OCI-LY7 (cell line): ENCODE measurements at regions not wholly inside any gene's neighbourhood (a gene's known extent, or its start where the extent isn't known, plus 50 kb on each side); places are given as distances from the start of the nearest gene placed in this dataset.

Experiments used
- BruUV-seq: library from RNA; stranded (reverse); fragments of 400-500 nt; replicated peaks from 2 replicates; lab custom pipeline; 2021; lab: Mats Ljungman, UMichigan
- CTCF ChIA-PET: fragments of 300-600 bp; sonication (Branson Sonifier 250); formaldehyde crosslinking; loops from one replicate; lab custom pipeline; 2022; ENCODE audit warnings: antibody characterized with exemption; ENCODE audit not compliant: unreplicated experiment; lab: Charles Lee
- POLR2A ChIA-PET: fragments of 300-600 bp; sonication (Branson Sonifier 250); formaldehyde crosslinking; loops from one replicate; lab custom pipeline; 2022; ENCODE audit warnings: antibody characterized with exemption; lab: Charles Lee
- DNase-seq: peaks from one replicate; pipeline ENCODE4 v3.0.0-alpha.2; 2015; ENCODE audit warnings: low spot score
- H2AFZ ChIP-seq: fragments of 200-600 bp; sonication (generic), shearing (Covaris generic); 2 replicates; pipeline ENCODE4 v1.6.1; 2014; ENCODE audit warnings: mild to moderate bottlenecking, antibody characterized with exemption, low read length, moderate library complexity
- H3K27ac ChIP-seq: fragments of 200-600 bp; sonication (generic); 2 replicates; pipeline ENCODE4 v1.5.1; 2014; ENCODE audit warnings: mixed run types, low read depth, mild to moderate bottlenecking, moderate library complexity, low read length, inconsistent platforms; ENCODE audit not compliant: poor library complexity, severe bottlenecking
- H3K36me3 ChIP-seq: fragments of 200-600 bp; sonication (generic); 2 replicates; pipeline ENCODE4 v1.6.1; 2014; ENCODE audit warnings: mild to moderate bottlenecking, antibody characterized with exemption, low read length, moderate library complexity, mixed read lengths; ENCODE audit not compliant: insufficient read depth
- H3K4me1 ChIP-seq: fragments of 200-600 bp; sonication (generic); 2 replicates; pipeline ENCODE4 v1.5.1; 2014; ENCODE audit warnings: mild to moderate bottlenecking, low read length; ENCODE audit not compliant: insufficient read depth, poor library complexity, severe bottlenecking
- H3K4me2 ChIP-seq: fragments of 200-600 bp; sonication (generic); 2 replicates; pipeline ENCODE4 v1.6.1; 2014; ENCODE audit warnings: mild to moderate bottlenecking, low read length
- H3K4me3 ChIP-seq: fragments of 200-600 bp; sonication (generic); 2 replicates; pipeline ENCODE4 v1.5.1; 2014; ENCODE audit warnings: mild to moderate bottlenecking, low read depth, low read length; ENCODE audit not compliant: poor library complexity, severe bottlenecking
- H3K79me2 ChIP-seq: fragments of 200-600 bp; sonication (generic); 2 replicates; pipeline ENCODE4 v1.6.1; 2016; ENCODE audit warnings: low read depth, mild to moderate bottlenecking, low read length, moderate library complexity, mixed read lengths; ENCODE audit not compliant: insufficient read depth
- H3K9me2 ChIP-seq: fragments of 200-600 bp; sonication (generic); 2 replicates; pipeline ENCODE4 v1.6.1; 2016; ENCODE audit warnings: mild to moderate bottlenecking, low read length, mixed read lengths; ENCODE audit not compliant: insufficient read depth
- H3K9me3 ChIP-seq: fragments of 200-600 bp; sonication (generic); 2 replicates; pipeline ENCODE4 v1.6.1; 2014; ENCODE audit warnings: mild to moderate bottlenecking, mixed run types, low read length, mixed read lengths
- H4K20me1 ChIP-seq: fragments of 200-600 bp; sonication (generic); 2 replicates; pipeline ENCODE4 v1.6.1; 2014; ENCODE audit warnings: mild to moderate bottlenecking, antibody characterized with exemption, low read length, moderate library complexity, mixed read lengths; ENCODE audit not compliant: insufficient read depth
- CTCF ChIP-seq: fragments of 200-600 bp; sonication (generic); conservative IDR thresholded peaks from 2 replicates; pipeline ENCODE4 v1.5.1; 2014; ENCODE audit warnings: mild to moderate bottlenecking, antibody characterized with exemption, low read length, moderate library complexity, mixed read lengths
- EZH2phosphoT487 ChIP-seq: fragments of 200-600 bp; sonication (generic); IDR thresholded peaks from 2 replicates; pipeline ENCODE4 v1.6.1; 2018; ENCODE audit warnings: low read depth, borderline replicate concordance, mild to moderate bottlenecking, mixed run types, antibody characterized with exemption, low read length, moderate library complexity, mixed read lengths
- intact Hi-C: fragments of 100-400 bp; cut with micrococcal nuclease; formaldehyde crosslinking; loops from one replicate; pipeline ENCODE4 v1.10.0; 2022; ENCODE audit not compliant: unreplicated experiment

- Histone ChIP-seq H3K4me3 (no peak overlapping the region), H2AFZ (no peak overlapping the region), H3K4me1 (no peaks in the 10 kb centered on the region), H3K27ac (no peak overlapping the region), H3K36me3 (no peaks in the 10 kb centered on the region), H3K9me3 (no peaks in the 10 kb centered on the region), H3K79me2 (no peaks in the 10 kb centered on the region), H3K9me2 (no peaks in the 10 kb centered on the region), H4K20me1 (no peaks in the 10 kb centered on the region), H3K4me2 (no peak overlapping the region)
- ChIA-PET POLR2A (no interaction called here), CTCF (no interaction called here)
- intact Hi-C loops, result no loop called here
- no TSS peak for BruUV-seq
- TF ChIP-seq EZH2phosphoT487, result no peak
- TF ChIP-seq CTCF, result no peak
- no peak for DNase-seq
Measured at GRCh38 chr6:104201557-104201956, 658.2 kb downstream of the HACE1 start.

- BruUV-seq, result no TSS peak
- no peak for TF ChIP-seq EZH2phosphoT487
- TF ChIP-seq CTCF, result no peak
- Histone ChIP-seq H3K9me2 (no peaks in the 10 kb centered on the region), H3K9me3 (no peaks in the 10 kb centered on the region), H3K36me3 (no peaks in the 10 kb centered on the region), H3K79me2 (no peaks in the 10 kb centered on the region), H3K4me1 (no peaks in the 10 kb centered on the region), H3K4me3 (no peak overlapping the region), H3K27ac (no peak overlapping the region), H3K4me2 (no peak overlapping the region), H4K20me1 (no peaks in the 10 kb centered on the region), H2AFZ (no peak overlapping the region)
- intact Hi-C loops, result no loop called here
- ChIA-PET CTCF (no interaction called here), POLR2A (interaction anchor here (1.0 to 1.5 kb wide), 2 partner anchors 12 to 17 kb away, joined by 3 to 4 read pairs; no protein-coding TSS in a partner anchor)
- no peak for DNase-seq
Measured at GRCh38 chr6:104187616-104188015, 672.1 kb downstream of the HACE1 start.

GRCh38 chr6:104186831-104187230, 672.9 kb downstream of the HACE1 start:
- no peaks in the 10 kb centered on the region for H3K4me1 ChIP-seq
- no peaks in the 10 kb centered on the region for H3K9me2 ChIP-seq
- no peak overlapping the region for H3K27ac ChIP-seq
- no peaks in the 10 kb centered on the region for H4K20me1 ChIP-seq
- intact Hi-C loops, result no loop called here
- ChIA-PET CTCF (no interaction called here), POLR2A (no interaction called here)
- no peaks in the 10 kb centered on the region for H3K9me3 ChIP-seq
- H3K4me3 ChIP-seq, result no peak overlapping the region
- no peak for TF ChIP-seq EZH2phosphoT487
- TF ChIP-seq CTCF, result no peak
- H3K79me2 ChIP-seq, result no peaks in the 10 kb centered on the region
- no TSS peak for BruUV-seq
- no peak for DNase-seq
- no peak overlapping the region for H2AFZ ChIP-seq
- no peaks in the 10 kb centered on the region for H3K36me3 ChIP-seq
- no peak overlapping the region for H3K4me2 ChIP-seq
